Activated T-helper 2 cell treated with anti-CD3 and anti-CD28 coated beads, Interferon-gamma antibody, Interleukin-2, Interleukin-4, amounts not matched to agents 10 μg/mL and 5 μg/mL and 100 μg/mL, durations not matched to agents 14 hours and 24 hours and 36 hours (primary cell): ENCODE measurements at regions not wholly inside any gene's neighbourhood (a gene's known extent, or its start where the extent isn't known, plus 50 kb on each side); places are given as distances from the start of the nearest gene placed in this dataset.

ENCODE experiments used
- DNase-seq: peaks from one replicate; pipeline ENCODE4 v3.0.0; 2021; ENCODE audit warnings: low spot score
- H3K27ac Mint-ChIP-seq: one replicate; pipeline ENCODE4 v1.8.0; 2021; ENCODE audit warnings: mixed read lengths
- H3K27me3 Mint-ChIP-seq: one replicate; pipeline ENCODE4 v1.8.0; 2021; ENCODE audit warnings: low read depth, mixed read lengths
- H3K36me3 Mint-ChIP-seq: one replicate; pipeline ENCODE4 v1.8.0; 2021; ENCODE audit warnings: low read depth, mixed read lengths
- H3K4me1 Mint-ChIP-seq: one replicate; pipeline ENCODE4 v1.8.0; 2021; ENCODE audit warnings: low read depth, mixed read lengths
- H3K4me3 Mint-ChIP-seq: one replicate; pipeline ENCODE4 v1.8.0; 2021; ENCODE audit warnings: low read depth, mild to moderate bottlenecking, moderate library complexity, mixed read lengths
- H3K9me3 Mint-ChIP-seq: one replicate; pipeline ENCODE4 v1.8.0; 2021; ENCODE audit warnings: mixed read lengths
- intact Hi-C: fragments of 100-400 bp; cut with micrococcal nuclease; formaldehyde crosslinking; loops from one replicate; pipeline ENCODE4 v1.15.1; 2023

DNA sequence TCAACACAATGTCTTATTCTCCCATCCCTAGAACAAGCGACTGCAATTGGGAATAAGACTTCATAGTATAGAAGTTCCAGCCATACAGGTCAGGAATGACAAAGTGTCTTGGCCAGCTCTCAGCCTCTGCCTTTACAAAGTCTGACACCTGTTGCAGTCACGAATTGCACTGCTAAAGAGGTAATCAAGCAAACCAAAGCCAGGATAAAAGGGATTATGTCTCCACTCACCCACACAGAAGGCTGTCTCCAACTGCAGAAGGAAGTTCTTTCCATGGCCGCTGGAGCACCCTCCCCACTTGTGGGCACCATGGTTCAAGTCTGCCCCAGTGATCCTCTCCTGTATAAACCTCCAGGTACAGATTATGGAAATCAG lies 114.8 kb upstream of the PKDCC start:
- Mint-ChIP-seq H3K27me3 (peaks cover 10% of the 10 kb centered on the region), H3K9me3 (no peaks in the 10 kb centered on the region), H3K27ac (no peak overlapping the region), H3K4me1 (no peaks in the 10 kb centered on the region), H3K4me3 (no peak overlapping the region), H3K36me3 (no peaks in the 10 kb centered on the region)
- no peak for DNase-seq
- intact Hi-C loops = no loop called here

DNA sequence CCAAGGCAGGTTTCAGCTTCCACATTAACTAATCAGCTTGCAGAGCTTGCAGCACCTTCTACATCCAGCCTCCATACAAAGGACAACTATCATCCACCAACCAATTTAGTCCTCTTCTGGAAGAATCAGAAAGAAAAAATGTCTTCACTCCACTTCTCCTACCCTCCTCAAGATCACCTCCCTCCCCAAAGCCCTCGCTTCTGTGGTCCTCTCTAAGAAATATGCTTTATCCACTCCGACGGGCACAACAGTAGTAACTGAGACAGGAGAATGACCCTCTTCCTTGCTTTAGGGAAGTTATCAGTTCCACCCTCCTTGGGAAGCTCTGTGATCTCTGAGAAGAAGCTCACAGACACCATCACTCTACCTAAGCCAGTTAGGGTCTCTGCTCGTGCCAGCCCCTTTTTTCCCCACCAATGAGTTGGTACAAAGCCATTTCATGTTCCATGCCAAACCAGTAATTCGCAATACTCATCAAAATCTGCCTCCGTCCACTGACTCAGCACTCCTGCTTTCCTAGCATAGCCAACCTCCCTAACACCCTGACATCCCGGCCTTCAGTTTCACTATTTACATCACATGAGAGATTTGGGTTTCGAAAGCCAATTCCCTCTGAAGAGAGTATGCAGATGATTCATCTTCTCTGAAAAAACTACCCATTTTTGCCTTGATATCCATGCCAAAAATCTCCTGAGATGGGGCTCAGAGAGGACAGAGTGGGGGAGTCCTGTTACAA lies 114.1 kb upstream of the PKDCC start:
- intact Hi-C loops = no loop called here
- no peak for DNase-seq
- Mint-ChIP-seq H3K27me3 (peaks cover 10% of the 10 kb centered on the region), H3K9me3 (no peaks in the 10 kb centered on the region), H3K4me3 (no peak overlapping the region), H3K27ac (no peak overlapping the region), H3K36me3 (no peaks in the 10 kb centered on the region), H3K4me1 (no peaks in the 10 kb centered on the region)

- no peak overlapping the region for H3K27ac Mint-ChIP-seq
- intact Hi-C loops = no loop called here
- H3K4me3 Mint-ChIP-seq = no peak overlapping the region
- H3K27me3 Mint-ChIP-seq = peaks cover 10% of the 10 kb centered on the region
- no peaks in the 10 kb centered on the region for H3K9me3 Mint-ChIP-seq
- no peak for DNase-seq
- no peaks in the 10 kb centered on the region for H3K36me3 Mint-ChIP-seq
- no peaks in the 10 kb centered on the region for H3K4me1 Mint-ChIP-seq
These were observed 113.4 kb upstream of the PKDCC start for GRCh38 chr2:41934329-41934958.

DNA sequence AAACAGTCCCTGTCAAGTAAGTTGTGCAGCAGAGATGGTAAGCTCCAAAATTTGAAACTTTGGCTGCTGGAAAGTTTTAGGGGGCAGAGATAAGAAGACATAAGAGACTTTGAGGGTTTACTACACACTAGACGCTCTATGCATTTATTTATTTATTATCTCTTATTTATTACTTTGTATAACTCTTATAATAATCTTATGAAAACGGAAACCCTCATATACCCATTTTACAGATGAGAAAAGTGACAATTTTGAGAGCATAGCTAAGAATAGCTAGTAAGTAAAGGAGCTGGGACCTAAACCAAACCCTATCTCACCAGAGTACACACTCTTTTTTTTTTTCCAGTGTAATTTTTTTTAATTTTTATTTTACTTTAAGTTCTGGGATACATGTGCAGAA lies 112.8 kb upstream of the PKDCC start:
- Mint-ChIP-seq H3K36me3 (no peaks in the 10 kb centered on the region), H3K4me3 (no peak overlapping the region), H3K4me1 (no peaks in the 10 kb centered on the region), H3K9me3 (no peaks in the 10 kb centered on the region), H3K27ac (no peak overlapping the region), H3K27me3 (peaks cover 10% of the 10 kb centered on the region)
- intact Hi-C loops = no loop called here
- DNase-seq = no peak

DNA sequence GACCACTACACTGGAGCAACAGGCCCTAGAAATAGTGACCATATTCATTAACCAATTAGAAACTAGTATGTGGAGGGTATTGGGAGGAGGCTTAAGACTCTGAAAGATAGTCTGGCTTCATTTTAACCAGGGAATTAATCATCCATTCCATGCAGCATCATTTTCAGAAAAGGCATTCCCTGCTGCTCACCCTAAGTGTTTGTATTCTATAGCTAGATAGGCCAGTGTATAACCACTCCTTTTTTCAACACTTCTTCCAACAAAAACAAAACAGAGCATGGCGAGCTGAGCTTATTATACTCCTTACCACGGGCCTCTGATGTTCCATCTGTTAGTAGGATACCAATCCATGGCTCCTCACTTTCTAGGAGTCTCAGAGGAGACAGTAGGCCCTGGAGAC lies 112.0 kb upstream of the PKDCC start:
- H3K27ac Mint-ChIP-seq = no peak overlapping the region
- H3K9me3 Mint-ChIP-seq = no peaks in the 10 kb centered on the region
- DNase-seq = no peak
- intact Hi-C loops = no loop called here
- peaks cover 10% of the 10 kb centered on the region for H3K27me3 Mint-ChIP-seq
- no peak overlapping the region for H3K4me3 Mint-ChIP-seq
- H3K4me1 Mint-ChIP-seq = no peaks in the 10 kb centered on the region
- H3K36me3 Mint-ChIP-seq = no peaks in the 10 kb centered on the region

- H3K27me3 Mint-ChIP-seq = peaks cover 7% of the 10 kb centered on the region
- H3K27ac Mint-ChIP-seq = no peak overlapping the region
- intact Hi-C loops = no loop called here
- no peak for DNase-seq
- H3K9me3 Mint-ChIP-seq = no peaks in the 10 kb centered on the region
- no peaks in the 10 kb centered on the region for H3K4me1 Mint-ChIP-seq
- no peak overlapping the region for H3K4me3 Mint-ChIP-seq
- H3K36me3 Mint-ChIP-seq = no peaks in the 10 kb centered on the region
These were observed 110.9 kb upstream of the PKDCC start for GRCh38 chr2:41936771-41937463.

GRCh38 chr2:41937464-41937906 lies 110.3 kb upstream of the PKDCC start:
- H3K9me3 Mint-ChIP-seq = no peaks in the 10 kb centered on the region
- intact Hi-C loops = no loop called here
- no peak overlapping the region for H3K4me3 Mint-ChIP-seq
- H3K27ac Mint-ChIP-seq = no peak overlapping the region
- peaks cover 7% of the 10 kb centered on the region for H3K27me3 Mint-ChIP-seq
- H3K4me1 Mint-ChIP-seq = no peaks in the 10 kb centered on the region
- H3K36me3 Mint-ChIP-seq = no peaks in the 10 kb centered on the region
- no peak for DNase-seq

DNA sequence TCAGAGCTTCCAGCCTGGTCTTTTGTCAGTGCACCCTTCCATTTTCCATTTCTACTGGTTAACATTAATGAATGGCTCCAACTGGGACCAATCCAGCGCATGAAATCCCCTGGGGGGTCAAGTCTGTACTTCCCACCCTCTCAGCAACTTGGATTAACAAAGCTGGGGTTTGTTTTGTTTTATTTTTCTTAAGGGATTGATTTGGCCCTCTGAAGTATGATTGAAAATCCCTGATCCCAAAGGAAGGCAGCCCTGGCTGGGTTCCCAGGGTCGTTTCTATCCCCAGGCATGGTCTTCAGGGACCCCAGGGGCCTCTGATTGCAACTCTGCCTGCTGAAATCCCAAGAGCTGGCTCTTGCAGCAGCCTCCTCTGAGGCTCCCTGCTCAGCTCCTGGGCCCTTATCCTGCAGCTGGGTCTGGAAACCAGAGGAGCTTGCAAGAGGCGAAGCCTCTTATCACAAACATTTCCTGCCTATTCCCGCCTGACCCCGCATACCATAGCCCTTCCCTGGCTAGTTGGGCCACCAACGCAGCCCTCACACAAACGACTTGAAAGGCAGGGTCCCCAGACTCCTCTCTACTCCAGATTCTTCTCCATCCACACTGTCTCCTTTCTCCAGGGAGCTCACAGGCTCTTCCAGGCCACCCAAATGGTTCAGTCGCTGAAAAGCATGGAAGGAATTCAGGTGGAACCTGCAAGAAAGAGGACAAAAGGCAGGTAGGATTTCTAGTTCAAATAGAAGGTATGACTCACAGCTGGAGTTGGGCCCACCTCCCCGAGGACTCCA lies 109.7 kb upstream of the PKDCC start:
- intact Hi-C loops = no loop called here
- Mint-ChIP-seq H3K27me3 (peaks cover 7% of the 10 kb centered on the region), H3K4me3 (no peak overlapping the region)

GRCh38 chr2:41940060-41940744 lies 107.6 kb upstream of the PKDCC start:
- no peaks in the 10 kb centered on the region for H3K36me3 Mint-ChIP-seq
- no peaks in the 10 kb centered on the region for H3K9me3 Mint-ChIP-seq
- H3K27me3 Mint-ChIP-seq = no peaks in the 10 kb centered on the region
- intact Hi-C loops = no loop called here
- no peak overlapping the region for H3K4me3 Mint-ChIP-seq
- no peaks in the 10 kb centered on the region for H3K4me1 Mint-ChIP-seq
- DNase-seq = no peak
- no peak overlapping the region for H3K27ac Mint-ChIP-seq

More for the DNA sequence above, 109.7 kb upstream of the PKDCC start:
- Mint-ChIP-seq H3K27ac (no peak overlapping the region), H3K36me3 (no peaks in the 10 kb centered on the region), H3K4me1 (no peaks in the 10 kb centered on the region), H3K9me3 (no peaks in the 10 kb centered on the region)
- DNase-seq = no peak

DNA sequence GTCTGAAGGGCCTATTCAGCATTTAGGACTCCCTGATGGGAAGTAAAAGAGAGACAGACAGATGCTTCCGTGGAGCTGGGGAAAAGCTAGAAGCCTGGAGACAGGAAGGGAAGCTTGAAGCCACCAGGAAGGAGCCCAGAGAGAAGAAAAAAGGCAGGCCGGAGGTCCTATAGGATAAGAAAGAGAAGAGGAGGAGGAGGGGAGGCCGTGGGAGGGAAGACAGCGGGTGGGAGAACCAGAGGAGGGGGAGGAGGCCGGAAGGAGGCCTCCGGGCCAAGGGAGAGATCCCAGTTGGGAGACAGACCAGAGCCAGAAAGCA lies 107.1 kb upstream of the PKDCC start:
- no peak overlapping the region for H3K4me3 Mint-ChIP-seq
- H3K27me3 Mint-ChIP-seq = no peaks in the 10 kb centered on the region
- no peak for DNase-seq
- H3K4me1 Mint-ChIP-seq = no peaks in the 10 kb centered on the region
- H3K27ac Mint-ChIP-seq = no peak overlapping the region
- intact Hi-C loops = no loop called here
- H3K9me3 Mint-ChIP-seq = no peaks in the 10 kb centered on the region
- H3K36me3 Mint-ChIP-seq = no peaks in the 10 kb centered on the region

DNA sequence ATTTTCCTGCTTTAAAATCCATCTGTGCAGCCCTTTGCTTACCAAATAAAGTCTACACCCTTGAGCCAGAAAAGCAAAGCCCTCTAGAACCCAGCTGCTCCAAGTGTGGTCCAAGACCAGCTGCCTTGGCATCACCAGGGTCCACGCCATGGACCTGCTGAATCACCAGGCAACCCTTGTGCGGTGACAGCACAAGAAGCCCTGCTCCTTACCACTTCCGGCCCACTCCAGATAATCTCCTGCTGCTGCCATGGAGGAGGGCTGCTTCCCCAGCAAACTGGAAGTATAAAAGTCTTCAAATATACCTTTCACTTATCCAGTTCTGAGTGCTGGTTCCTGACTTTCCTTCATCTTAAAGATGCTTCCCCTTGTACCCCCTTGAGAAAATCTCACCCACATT lies 106.0 kb upstream of the PKDCC start:
- Mint-ChIP-seq H3K27me3 (peaks cover 2% of the 10 kb centered on the region), H3K9me3 (no peaks in the 10 kb centered on the region), H3K4me1 (no peaks in the 10 kb centered on the region), H3K4me3 (no peak overlapping the region), H3K36me3 (no peaks in the 10 kb centered on the region), H3K27ac (no peak overlapping the region)
- DNase-seq = no peak
- intact Hi-C loops = no loop called here

GRCh38 chr2:41942278-41942677 lies 105.5 kb upstream of the PKDCC start:
- H3K27ac Mint-ChIP-seq = no peak overlapping the region
- no peaks in the 10 kb centered on the region for H3K36me3 Mint-ChIP-seq
- H3K27me3 Mint-ChIP-seq = peaks cover 2% of the 10 kb centered on the region
- DNase-seq = no peak
- no peaks in the 10 kb centered on the region for H3K9me3 Mint-ChIP-seq
- no peaks in the 10 kb centered on the region for H3K4me1 Mint-ChIP-seq
- intact Hi-C loops = no loop called here
- no peak overlapping the region for H3K4me3 Mint-ChIP-seq
